Neural cell (in vitro differentiated cells): ENCODE measurements at regions not wholly inside any gene's neighbourhood (a gene's known extent, or its start where the extent isn't known, plus 50 kb on each side); places are given as distances from the start of the nearest gene placed in this dataset.

Experiments used
- H2AFZ ChIP-seq: fragments of 200-600, 300-800 bp; sonication (generic), shearing (Covaris generic); 2 replicates; pipeline ENCODE4 v1.6.0; 2014; ENCODE audit warnings: low read depth, mild to moderate bottlenecking, antibody characterized with exemption, low read length, moderate library complexity
- H3F3A ChIP-seq: fragments of 200-600 bp; shearing (Covaris generic); 2 replicates; pipeline ENCODE4 v1.6.1; 2016; ENCODE audit warnings: mild to moderate bottlenecking, moderate library complexity, mixed read lengths, antibody characterized with exemption, low read length; ENCODE audit not compliant: insufficient read depth, poor library complexity, severe bottlenecking
- H3K27ac ChIP-seq: fragments of 200-600, 300-800 bp; sonication (generic), shearing (Covaris generic); 2 replicates; pipeline ENCODE4 v1.5.1; 2014; ENCODE audit warnings: mild to moderate bottlenecking, low read length, moderate library complexity
- H3K27me3 ChIP-seq: fragments of 300-800, 200-600 bp; sonication (generic), shearing (Covaris generic); 2 replicates; pipeline ENCODE4 v1.6.0; 2014; ENCODE audit warnings: mild to moderate bottlenecking, low read depth, low read length, moderate library complexity; ENCODE audit not compliant: insufficient read depth
- H3K36me3 ChIP-seq: fragments of 300-800, 200-600 bp; sonication (generic), shearing (Covaris generic); 2 replicates; pipeline ENCODE4 v1.5.1; 2014; ENCODE audit warnings: mild to moderate bottlenecking, antibody characterized with exemption, low read length, moderate library complexity; ENCODE audit not compliant: insufficient read depth
- H3K4me2 ChIP-seq: fragments of 300-800, 200-600 bp; sonication (generic), shearing (Covaris generic); 2 replicates; pipeline ENCODE4 v1.6.0; 2014; ENCODE audit warnings: mild to moderate bottlenecking, low read length
- H3K4me3 ChIP-seq: fragments of 300-800, 200-600 bp; sonication (generic), shearing (Covaris generic); 2 replicates; pipeline ENCODE4 v1.5.1; 2014; ENCODE audit warnings: mild to moderate bottlenecking, low read length, moderate library complexity
- H3K79me2 ChIP-seq: fragments of 200-600 bp; shearing (Covaris generic); replicated peaks from 2 replicates; pipeline ENCODE4 v1.6.0; 2014; ENCODE audit warnings: mild to moderate bottlenecking, low read length, moderate library complexity; ENCODE audit not compliant: insufficient read depth
- H3K9ac ChIP-seq: fragments of 300-800, 200-600 bp; sonication (generic), shearing (Covaris generic); 2 replicates; pipeline ENCODE4 v1.6.1; 2016; ENCODE audit warnings: mild to moderate bottlenecking, low read length, mixed read lengths
- H3K9me2 ChIP-seq: fragments of 200-600 bp; shearing (Covaris generic); 2 replicates; pipeline ENCODE4 v1.6.1; 2016; ENCODE audit warnings: mild to moderate bottlenecking, low read length, mixed read lengths; ENCODE audit not compliant: insufficient read depth
- H3K9me3 ChIP-seq: fragments of 200-600, 300-800 bp; sonication (generic), shearing (Covaris generic); 2 replicates; pipeline ENCODE4 v1.6.1; 2016; ENCODE audit warnings: mild to moderate bottlenecking, mixed run types, low read length, moderate library complexity, mixed read lengths
- H4K20me1 ChIP-seq: fragments of 200-600 bp; shearing (Covaris generic); 2 replicates; pipeline ENCODE4 v1.6.1; 2016; ENCODE audit warnings: mild to moderate bottlenecking, mixed run types; ENCODE audit not compliant: insufficient read depth
- CTCF ChIP-seq: fragments of 450-650 bp; IDR thresholded peaks from 2 replicates; pipeline ENCODE4 v1.5.1; 2014; ENCODE audit warnings: antibody characterized with exemption, mild to moderate bottlenecking, moderate library complexity; ENCODE audit not compliant: poor library complexity, severe bottlenecking
- EP300 ChIP-seq: fragments of 450-650 bp; conservative IDR thresholded peaks from 2 replicates; pipeline ENCODE4 v1.6.1; 2014; ENCODE audit warnings: antibody characterized with exemption, mild to moderate bottlenecking, moderate library complexity; ENCODE audit not compliant: poor library complexity, severe bottlenecking
- EZH2 ChIP-seq: fragments of 200-600, 300-800 bp; shearing (Covaris generic), sonication (generic); IDR thresholded peaks from 2 replicates; pipeline ENCODE4 v1.6.1; 2014; ENCODE audit warnings: antibody characterized with exemption, low read length, borderline replicate concordance, mild to moderate bottlenecking; ENCODE audit not compliant: insufficient read depth, poor library complexity, severe bottlenecking
- MXI1 ChIP-seq: fragments of 450-650 bp; conservative IDR thresholded peaks from 2 replicates; pipeline ENCODE4 v1.6.1; 2014; ENCODE audit warnings: antibody characterized with exemption, mild to moderate bottlenecking; ENCODE audit not compliant: poor library complexity, severe bottlenecking
- POLR2AphosphoS5 ChIP-seq: IDR thresholded peaks from 2 replicates; pipeline ENCODE4 v1.6.1; 2012
- RAD21 ChIP-seq: fragments of 450-650 bp; conservative IDR thresholded peaks from 2 replicates; pipeline ENCODE4 v1.6.1; 2014; ENCODE audit warnings: antibody characterized with exemption, mild to moderate bottlenecking, moderate library complexity
- REST ChIP-seq: IDR thresholded peaks from 2 replicates; pipeline ENCODE4 v1.6.1; 2012; ENCODE audit warnings: borderline replicate concordance
- SMC3 ChIP-seq: fragments of 450-650 bp; conservative IDR thresholded peaks from 2 replicates; pipeline ENCODE4 v1.6.1; 2014; ENCODE audit warnings: antibody characterized with exemption, mild to moderate bottlenecking, moderate library complexity; ENCODE audit not compliant: poor library complexity
- TAF1 ChIP-seq: IDR thresholded peaks from 2 replicates; pipeline ENCODE4 v1.6.1; 2012; ENCODE audit warnings: low read depth

GRCh38 chr5:159549046-159549445 is 218.8 kb upstream of the IL12B start:
- H3K9me2 ChIP-seq = no peaks in the 10 kb centered on the region

GRCh38 chr5:159550951-159551350 is 220.7 kb upstream of the IL12B start:
- Histone ChIP-seq H2AFZ (no peak overlapping the region), H3K36me3 (no peaks in the 10 kb centered on the region), H3K27ac (no peak overlapping the region), H3K9me3 (no peaks in the 10 kb centered on the region), H3K9ac (no peak overlapping the region), H3K4me3 (no peak overlapping the region), H3K4me2 (no peak overlapping the region), H3K27me3 (no peaks in the 10 kb centered on the region), H3K9me2 (no peaks in the 10 kb centered on the region), H3F3A (no peaks in the 10 kb centered on the region), H3K79me2 (no peaks in the 10 kb centered on the region), H4K20me1 (no peaks in the 10 kb centered on the region)
- TF ChIP-seq CTCF = no peak
- no peak for TF ChIP-seq MXI1
- TF ChIP-seq RAD21 = no peak
- no peak for TF ChIP-seq SMC3
- no peak for TF ChIP-seq TAF1
- no peak for TF ChIP-seq EP300
- TF ChIP-seq POLR2AphosphoS5 = no peak
- no peak for TF ChIP-seq REST

More at GRCh38 chr5:159549046-159549445, 218.8 kb upstream of the IL12B start:
- Histone ChIP-seq H3K36me3 (no peaks in the 10 kb centered on the region), H3K9ac (no peak overlapping the region), H3K79me2 (no peaks in the 10 kb centered on the region), H3K9me3 (no peaks in the 10 kb centered on the region), H3F3A (no peaks in the 10 kb centered on the region), H3K4me3 (no peak overlapping the region), H3K27ac (no peak overlapping the region), H4K20me1 (no peaks in the 10 kb centered on the region), H2AFZ (no peak overlapping the region), H3K27me3 (no peaks in the 10 kb centered on the region), H3K4me2 (no peak overlapping the region)
- TF ChIP-seq EZH2 (no peak), TAF1 (no peak), CTCF (no peak), REST (no peak), MXI1 (no peak), SMC3 (no peak), EP300 (no peak), RAD21 (no peak)
